HG03159 (cell line): ENCODE measurements at regions not wholly inside any gene's neighbourhood (a gene's known extent, or its start where the extent isn't known, plus 50 kb on each side); places are given as distances from the start of the nearest gene placed in this dataset.

Source experiments
- ATAC-seq: cut with Tn5 transposase; IDR thresholded peaks from one replicate; pipeline ENCODE4 v1.9.1; 2021; ENCODE audit warnings: mild to moderate bottlenecking, moderate library complexity; ENCODE audit not compliant: unreplicated experiment

DNA sequence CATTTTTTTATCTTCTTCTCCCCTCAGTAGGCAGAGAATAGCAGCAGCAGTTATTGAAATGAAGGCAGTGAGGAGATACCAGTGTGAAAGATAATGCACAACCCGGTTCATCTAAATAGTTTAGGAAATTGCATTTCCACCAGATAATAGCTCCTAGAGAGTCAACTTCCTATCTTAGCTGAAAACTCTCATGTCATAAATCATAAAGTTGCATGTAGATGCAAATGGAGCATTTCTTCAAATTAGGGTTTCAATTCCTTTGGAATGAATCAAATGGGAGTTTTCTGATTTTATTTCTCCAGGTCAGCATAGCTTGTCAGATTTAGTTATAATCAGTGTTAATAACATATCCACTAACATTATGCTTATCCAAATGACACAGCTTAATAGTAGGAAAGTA, 335.3 kb downstream of the CNTNAP4 start:
- no peak for ATAC-seq

DNA sequence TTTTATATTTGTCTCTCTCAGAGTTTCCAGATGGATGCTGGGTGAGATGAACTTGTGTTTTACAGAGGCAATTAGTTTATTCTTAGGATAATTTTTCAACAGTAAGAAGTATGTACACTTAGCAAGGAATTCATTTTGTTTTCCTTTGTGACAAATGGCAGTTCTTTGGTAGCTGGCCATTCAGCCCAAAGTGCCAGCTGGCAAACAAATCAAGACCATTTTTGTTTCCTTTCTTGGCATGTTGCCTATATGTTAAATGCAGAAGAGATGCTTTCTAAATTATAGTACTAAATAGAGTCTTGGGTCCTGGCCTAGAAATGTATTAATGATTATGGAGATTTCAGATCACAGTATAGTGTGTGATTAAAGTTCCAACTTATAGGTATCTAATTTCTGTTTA, 337.1 kb downstream of the CNTNAP4 start:
- no peak for ATAC-seq

DNA sequence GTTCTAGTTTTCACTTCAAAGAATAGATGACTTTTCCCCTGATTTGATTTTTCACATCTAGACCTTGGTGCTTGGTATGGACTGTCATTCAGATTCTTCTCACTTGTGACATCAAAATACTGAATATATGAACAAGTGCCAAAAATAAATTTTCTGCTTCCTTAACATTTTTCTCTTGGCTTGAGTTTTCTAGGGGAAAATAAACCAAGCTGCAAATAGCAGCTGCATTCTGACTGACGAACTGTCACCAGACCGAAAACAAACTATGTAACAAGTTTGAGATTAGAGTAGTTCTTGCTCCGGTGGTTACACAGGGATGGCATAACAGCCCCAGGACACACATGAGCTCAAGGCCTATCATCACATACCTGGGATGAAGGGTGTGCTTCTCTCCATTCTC, 345.7 kb downstream of the CNTNAP4 start:
- ATAC-seq = no peak

DNA sequence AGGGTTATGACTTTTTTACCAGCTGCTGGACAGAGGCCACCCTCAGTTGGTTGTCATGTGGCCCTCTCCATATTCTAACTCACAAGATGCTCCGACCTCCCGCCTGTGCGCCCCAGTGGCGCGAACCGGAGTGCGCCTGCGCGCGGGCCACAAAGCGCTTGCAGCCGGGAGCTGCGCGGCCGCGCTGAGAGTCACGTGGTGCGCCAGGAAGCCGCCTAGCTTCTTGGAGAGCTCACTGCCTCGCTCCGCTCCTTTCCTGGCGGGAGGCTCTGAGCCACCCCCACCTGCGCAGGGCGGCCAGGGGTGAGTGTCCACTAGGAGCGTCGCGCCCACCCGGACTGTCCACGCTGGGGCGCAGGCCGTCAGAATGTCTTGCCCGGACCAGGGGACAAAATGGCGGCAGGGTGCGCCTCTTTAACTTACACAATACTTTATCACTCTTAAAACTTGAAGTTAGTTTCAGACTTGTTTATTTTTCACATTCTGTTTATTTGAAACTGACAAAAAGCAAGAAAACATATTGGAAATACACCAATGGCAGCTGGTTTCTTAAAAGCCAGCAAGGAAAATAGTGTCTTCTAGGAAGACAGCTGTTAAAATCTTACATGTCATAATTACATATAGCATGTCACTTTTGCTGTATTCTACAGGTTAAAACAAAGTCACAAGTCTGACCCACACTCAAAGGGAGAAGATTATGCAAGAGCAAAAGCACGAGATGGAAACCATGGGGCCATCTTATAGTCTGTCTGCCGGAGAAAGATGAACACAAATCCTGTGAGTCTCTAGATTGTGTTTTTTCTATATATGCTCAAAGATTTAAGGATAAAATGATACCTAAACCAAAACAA, 357.9 kb downstream of the CNTNAP4 start:
- no peak for ATAC-seq

DNA sequence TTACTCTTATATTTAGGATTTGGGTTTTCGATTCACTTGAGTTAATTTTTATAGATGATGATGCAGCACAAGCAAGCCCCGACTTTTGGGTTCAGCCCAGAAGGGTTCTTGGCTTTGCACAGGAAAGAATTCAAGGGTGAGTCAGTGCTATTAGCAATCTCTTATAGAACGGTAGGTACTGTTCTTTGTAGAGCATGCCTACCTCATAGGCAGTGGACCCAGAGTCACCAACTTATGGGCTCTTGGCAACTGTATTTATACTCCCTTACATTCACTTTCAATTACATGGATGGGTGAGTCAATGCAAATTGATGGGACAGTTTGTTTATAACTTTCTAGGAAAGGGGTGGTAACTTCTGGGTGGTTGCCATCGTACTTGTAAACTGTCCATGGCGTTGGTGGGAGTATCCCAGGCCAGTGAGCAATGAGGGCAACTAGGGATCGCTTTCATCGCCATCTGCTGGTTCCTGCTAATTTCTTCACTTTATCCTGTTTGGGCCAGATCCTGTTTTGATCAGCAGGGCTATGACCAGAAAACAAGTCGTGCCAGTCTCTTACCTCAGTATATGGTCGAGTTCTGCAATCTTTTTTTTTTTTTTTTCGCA, 362.6 kb downstream of the CNTNAP4 start:
- no peak for ATAC-seq

DNA sequence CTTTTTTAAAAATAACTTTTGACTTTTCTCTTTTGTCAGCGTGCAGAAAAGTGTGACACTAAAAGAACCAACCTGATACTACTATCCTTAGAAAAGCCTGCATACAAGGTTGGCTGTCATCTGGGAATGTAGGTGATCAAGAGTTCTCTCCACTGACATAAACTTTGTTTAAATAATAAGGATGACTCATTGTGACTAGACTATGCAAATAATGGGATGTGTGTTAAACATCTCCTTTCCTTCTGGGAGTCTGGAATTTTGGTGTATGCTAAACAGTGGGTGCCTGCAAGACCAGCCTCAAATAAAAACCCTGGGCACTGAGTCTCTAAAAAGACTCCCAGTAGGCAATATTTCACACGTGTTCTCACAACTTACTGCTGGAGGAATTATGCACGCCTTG, 373.4 kb downstream of the CNTNAP4 start:
- no peak for ATAC-seq

DNA sequence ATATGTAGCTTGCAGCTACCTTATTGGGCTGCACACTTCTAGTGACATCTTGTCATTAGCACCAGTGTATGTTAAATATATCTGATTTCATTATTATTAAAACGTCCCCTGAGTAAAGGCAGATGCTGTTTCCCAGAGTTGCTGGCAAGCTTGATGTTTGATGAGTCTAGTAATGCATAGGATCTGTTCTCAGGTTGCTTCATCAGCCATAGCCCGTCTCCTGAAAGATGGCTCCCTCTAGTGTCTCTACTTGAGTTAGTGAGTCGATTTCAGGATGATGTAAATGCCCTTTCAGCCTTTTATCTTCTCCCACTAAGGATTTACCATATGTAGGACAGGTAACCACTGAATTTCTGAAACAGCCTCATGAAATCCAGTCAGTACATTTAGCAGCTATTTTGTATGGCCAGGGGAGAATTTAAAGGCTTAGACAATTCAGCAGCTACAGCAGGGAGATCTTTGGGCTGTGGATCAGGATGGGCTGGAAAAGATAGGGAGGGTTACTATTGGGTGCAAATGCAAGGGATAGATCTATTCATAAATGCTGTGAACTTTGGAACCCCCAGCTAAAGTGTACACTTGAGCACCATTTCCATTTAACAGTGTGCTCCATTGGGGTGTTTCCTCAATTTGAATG, 376.3 kb downstream of the CNTNAP4 start:
- ATAC-seq = peak; percentile 89

DNA sequence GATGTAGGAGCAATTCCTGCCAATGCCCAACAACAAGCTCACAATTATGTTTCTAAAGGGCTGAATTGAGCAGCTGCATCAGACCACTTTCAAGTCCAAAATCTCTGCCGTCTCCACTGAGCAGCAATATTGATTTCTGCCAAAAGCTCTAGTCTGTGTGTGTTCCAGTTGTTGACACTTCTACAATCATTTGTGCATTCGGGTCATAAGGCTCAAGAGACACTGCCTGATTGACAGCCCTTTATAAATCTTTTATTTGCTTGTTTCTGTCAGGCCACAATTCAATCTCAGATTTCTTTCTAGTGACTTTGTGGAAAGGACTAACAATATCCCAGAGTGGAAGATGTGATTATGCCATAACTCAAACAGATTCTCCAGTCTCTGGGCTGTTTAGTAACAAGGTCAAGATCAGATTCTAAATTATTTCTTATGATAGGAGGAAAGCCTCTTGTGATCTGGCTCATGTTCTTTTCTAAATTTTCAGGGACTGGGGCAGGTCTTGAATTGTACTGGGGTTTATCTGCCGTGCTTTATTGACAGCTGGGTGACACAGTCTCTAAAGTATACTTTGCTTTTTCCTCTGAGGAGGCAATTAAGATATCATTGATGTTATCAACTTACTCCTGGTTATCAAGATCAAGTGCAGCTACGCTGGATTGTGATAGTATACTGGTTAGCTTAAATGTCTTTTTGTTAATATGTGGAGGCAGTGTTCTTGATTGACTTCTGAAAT, 377.1 kb downstream of the CNTNAP4 start:
- ATAC-seq = no peak

DNA sequence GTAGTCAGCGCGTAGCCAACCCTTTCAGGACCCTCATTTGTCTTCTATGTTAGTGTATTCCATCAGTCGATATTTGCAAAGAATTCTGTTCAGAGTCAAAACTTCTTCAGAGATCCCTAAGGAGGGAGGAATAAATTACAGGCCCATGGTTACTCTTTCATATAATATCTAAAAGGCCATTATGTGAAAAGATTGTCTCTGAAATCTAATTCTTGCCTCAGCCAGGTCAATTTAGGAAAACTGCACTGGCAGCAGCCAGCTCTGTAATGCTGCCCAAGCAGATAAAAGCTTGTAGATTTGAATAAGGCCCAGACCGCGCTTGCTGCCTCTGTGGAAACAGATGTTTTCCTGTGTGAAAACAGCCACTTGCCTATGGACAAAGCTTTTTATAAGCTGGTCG, 379.8 kb downstream of the CNTNAP4 start:
- ATAC-seq = no peak

DNA sequence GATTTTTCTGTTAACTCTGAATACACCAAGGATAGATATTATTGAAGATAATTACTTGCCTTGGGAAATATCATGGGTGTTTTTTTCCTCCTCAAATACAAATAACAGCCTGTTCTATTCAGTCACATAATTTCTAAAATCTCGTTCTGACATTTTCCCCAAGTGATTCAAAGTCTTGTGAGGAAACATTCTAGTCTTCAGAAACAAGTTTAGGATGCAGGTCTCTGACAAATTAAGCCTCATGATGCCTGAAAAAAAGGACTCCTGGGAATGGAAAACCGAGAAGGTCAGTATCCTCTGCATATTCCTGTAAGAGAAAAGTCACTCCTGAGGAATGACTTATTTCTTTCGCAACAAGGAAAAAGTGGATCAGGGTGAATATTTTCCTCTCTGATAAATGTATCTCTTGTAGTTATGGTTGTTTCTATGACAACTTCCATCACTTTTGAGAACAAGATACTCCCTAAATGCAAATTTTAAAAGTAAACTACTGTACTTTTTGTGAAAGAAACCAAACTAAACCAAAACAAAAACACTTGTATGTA, 384.6 kb downstream of the CNTNAP4 start:
- ATAC-seq = no peak

DNA sequence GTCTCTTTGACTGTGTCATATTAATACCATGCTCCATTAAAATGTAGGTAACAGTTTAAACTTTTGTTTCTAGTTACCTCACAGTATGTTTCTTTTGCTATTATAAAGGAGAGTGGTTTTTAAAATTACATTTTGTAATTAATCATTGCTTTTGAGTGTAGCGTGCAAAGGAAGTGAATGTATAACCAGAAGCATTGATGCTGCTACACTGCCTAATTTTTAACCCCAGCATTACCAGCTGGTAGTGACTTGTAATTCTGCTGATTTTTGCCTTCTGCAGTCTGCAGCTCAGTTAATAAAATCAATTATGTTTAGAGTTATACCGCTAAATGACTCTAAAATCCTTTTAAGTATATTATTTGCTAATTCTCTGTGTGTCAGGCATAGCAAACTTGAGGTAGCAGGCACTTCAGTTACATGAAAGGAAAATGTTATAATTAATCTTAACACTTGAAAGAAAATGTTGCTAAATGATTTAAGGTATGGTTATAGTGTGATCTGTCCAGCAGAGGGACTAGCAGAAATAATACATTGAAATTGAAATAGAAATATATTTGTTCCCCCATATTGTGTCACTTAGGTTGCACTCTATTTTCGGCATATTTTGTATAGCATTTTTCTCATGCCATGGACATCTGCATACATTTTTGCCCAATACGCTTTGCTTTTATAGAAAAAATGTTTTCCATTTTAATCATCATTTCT, 388.5 kb downstream of the CNTNAP4 start:
- ATAC-seq = no peak

DNA sequence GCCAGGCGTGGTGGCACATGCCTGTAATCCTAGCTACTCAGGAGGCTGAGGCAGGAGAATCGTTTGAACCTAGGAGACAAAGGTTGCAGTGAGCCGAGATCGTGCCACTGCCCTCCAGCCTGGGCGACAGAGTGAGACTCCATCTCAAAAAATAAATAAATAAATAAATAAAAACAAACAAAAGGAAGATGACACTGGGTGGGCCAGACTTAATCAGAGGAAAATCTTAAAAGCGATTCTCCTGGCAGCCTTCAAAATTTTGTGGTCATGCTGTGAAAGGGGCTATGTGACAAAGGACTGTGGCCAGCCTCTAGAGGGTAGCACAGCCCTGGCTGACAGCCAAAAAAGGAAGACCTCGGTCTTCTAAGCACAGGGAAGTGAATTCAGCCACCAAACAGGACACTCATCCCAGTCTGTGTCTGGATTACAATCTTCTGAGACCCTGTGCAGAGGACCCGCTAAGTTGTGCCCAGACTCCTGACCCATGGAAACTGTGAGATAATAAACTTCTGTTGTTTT, 391.1 kb downstream of the CNTNAP4 start:
- no peak for ATAC-seq

DNA sequence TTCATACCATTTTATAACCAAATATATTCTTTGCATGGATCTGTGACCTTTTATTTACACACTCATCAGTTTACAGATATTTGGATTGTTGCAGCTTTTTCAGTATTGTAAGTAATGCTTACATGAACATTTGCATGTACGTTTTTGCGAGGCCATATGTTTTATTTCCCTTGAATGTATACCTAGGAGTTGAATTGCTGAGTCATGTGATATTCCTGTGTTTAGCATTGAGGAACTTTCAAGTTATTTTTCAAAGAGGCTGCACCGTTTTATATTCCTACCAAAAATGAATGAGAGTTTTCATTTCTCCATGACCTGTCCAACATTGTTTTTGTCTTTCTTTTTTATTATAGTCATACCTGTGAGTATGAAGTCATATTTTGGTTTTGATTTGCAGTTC, 392.1 kb downstream of the CNTNAP4 start:
- no peak for ATAC-seq

DNA sequence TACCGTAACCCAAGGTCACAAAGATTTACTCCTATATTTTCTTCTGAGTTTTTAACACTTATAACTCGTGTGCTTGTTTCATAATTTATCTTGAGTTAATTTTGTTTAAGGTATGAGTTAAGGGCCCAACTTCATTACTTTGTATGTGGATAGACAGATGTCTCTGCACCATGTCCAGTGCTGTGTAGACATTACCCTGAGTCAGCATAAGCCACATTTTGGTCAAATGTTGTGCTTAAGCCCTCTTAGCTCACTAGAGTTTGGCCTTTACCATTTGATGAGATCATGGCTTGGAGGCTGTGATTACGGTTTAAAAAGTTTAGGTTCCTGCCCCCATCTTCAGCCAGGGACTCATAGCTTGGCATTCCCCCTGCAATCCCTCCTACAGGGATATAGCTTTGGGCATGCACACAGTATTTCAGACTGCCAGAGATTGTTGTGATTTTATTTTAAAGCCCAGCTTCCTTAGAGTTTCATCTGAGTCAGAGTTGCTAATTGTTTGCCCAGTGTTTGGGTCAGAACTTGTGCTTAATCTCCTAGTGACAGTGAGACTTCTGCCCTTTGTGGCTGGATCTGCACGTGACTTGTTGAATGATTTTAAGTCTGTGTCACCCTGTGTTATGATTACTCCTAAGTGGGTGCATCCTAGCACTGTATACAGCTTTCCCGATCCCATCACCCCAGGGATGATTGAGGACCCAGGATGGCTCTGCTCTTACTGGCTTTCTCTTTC, 393.1 kb downstream of the CNTNAP4 start:
- no peak for ATAC-seq

DNA sequence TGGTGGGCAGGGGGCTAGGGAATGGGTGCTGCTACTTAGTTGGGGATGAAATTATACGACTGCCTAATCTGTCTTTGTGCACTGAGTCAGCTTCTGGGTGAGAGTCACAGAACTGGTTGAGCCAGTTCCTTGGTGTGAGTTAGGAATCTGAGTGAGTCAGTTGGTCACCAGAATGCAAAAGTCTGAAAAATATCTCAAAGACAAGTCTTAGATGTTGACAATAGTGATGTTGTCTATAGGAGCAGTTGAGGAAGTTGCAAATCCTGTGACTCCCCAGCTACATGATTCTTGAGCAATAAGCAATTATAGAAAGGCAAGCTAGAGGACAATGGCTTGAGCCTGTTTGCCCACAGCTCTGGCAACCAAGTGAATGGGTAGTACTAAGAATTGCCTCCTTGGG, 399.2 kb downstream of the CNTNAP4 start:
- no peak for ATAC-seq

DNA sequence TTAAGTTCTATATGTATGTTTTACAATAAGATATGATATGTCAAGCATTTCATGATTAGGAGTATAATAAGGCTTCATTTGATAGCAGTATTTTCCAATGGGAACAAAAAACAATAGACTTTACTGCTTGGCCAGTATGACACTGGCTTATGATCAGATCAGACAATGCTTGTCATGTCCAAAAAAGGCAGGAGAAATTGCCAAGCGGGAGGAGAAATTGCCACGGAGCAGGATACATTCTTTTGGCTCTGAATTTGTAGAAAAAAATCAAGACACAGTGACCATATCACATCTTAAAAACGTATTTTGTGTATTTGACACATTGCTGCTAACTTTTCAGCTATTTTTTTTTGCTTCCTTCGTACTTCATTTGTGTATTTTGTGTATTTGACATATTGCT, 404.1 kb downstream of the CNTNAP4 start:
- ATAC-seq = no peak

DNA sequence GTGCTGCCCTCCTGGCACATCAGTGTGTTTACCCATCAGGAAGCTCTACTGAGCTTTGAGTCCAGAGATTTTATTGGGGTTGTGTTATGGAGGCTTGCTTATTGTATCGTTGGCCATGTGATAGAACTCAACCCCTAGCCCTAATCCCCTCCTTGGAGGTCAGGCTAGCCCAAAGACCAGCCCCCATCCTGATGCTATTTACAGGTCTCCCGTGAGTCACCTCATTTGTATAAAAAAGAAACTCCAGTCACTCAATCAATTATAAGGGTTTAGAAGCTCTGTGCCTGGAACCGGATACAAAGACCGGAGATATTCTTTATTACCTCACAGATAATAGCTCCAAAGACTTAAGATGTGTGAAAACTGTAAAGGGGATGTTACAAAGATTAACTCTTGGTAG, 405.9 kb downstream of the CNTNAP4 start:
- no peak for ATAC-seq

DNA sequence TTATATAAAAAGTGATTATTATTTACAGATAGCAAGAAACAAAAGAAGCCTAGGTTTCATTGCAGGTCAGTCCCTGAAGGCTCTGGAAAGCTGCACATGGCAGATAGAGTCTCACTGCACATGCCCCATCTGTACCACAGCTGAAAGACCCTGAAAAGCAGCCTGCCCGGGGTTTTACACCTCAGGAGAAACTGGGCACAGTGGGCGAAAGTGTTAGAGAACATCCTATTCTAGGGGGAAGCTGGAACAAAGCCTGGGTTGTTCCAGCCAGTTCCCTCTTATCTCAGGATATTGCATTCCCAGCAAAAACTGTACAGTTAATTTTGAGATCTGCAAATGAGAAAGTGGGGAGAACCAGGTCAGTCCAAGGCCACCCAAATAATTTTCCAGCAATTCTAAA, 419.7 kb downstream of the CNTNAP4 start:
- ATAC-seq = no peak

DNA sequence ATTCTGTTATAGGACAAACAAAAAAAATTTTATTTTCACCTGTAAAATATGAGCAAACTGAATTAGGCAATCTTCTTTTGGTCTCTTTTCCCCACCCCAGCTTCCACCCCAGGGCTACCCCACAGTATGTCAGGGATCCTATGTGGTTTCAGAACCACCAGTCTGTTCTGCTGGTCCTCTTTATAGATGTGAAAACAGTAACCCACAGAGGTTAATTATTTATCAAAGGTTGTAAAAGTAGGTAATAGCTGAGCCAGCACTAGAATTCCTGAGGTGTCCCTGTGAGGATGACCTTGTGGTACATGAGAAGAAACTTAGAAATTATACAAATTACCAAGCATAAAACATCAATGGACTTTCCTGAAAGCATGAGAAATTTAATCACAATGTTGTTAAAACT, 428.7 kb downstream of the CNTNAP4 start:
- ATAC-seq = no peak

DNA sequence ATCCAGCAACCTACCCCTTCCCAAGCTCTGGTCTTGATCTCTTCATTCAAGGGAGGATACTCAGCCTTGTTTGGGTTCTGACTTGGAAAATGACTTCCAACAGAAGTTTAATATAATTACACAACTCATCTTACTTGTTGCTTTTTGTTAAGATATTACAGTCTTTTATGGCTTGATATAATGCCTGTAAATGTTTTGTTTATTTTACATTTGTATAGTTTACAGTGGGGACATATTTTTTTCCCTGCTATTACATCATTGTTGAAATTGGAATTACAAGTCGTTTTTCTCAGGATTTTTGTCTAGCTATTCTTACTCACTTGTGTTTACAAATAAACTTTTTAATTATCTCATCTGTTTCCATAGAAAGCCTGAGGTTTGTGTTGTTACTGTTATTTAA, 436.0 kb downstream of the CNTNAP4 start:
- ATAC-seq = no peak
